HG03378 (cell line): ENCODE measurements at regions not wholly inside any gene's neighbourhood (a gene's known extent, or its start where the extent isn't known, plus 50 kb on each side); places are given as distances from the start of the nearest gene placed in this dataset.

ENCODE experiments used
- ATAC-seq: cut with Tn5 transposase; IDR thresholded peaks from one replicate; pipeline ENCODE4 v1.9.1; 2021; ENCODE audit warnings: mild to moderate bottlenecking, moderate library complexity; ENCODE audit not compliant: unreplicated experiment

- no peak for ATAC-seq
Observed at GRCh38 chr15:85941186-85941855, 138.3 kb upstream of the AGBL1 start.

GRCh38 chr15:85942632-85943031 lies 137.0 kb upstream of the AGBL1 start:
- no peak for ATAC-seq

- ATAC-seq = no peak
Observed at GRCh38 chr15:85943151-85943550, 136.5 kb upstream of the AGBL1 start.

GRCh38 chr15:85943791-85944190 lies 135.9 kb upstream of the AGBL1 start:
- ATAC-seq = no peak

GRCh38 chr15:85947021-85947420 lies 132.7 kb upstream of the AGBL1 start:
- no peak for ATAC-seq

GRCh38 chr15:85947936-85948335 lies 131.7 kb upstream of the AGBL1 start:
- ATAC-seq = no peak

GRCh38 chr15:85950101-85950500 lies 129.6 kb upstream of the AGBL1 start:
- peak; percentile 86 for ATAC-seq

GRCh38 chr15:85954586-85954985 lies 125.1 kb upstream of the AGBL1 start:
- ATAC-seq = no peak

- ATAC-seq = peak; percentile 95
Observed at GRCh38 chr15:85955501-85956391, 123.9 kb upstream of the AGBL1 start.

GRCh38 chr15:85956532-85957275 lies 123.0 kb upstream of the AGBL1 start:
- ATAC-seq = no peak

- no peak for ATAC-seq
Observed at GRCh38 chr15:85959611-85960010, 120.1 kb upstream of the AGBL1 start.

- ATAC-seq = no peak
Observed at GRCh38 chr15:85960381-85960780, 119.3 kb upstream of the AGBL1 start.

- no peak for ATAC-seq
Observed at GRCh38 chr15:85961821-85962220, 117.8 kb upstream of the AGBL1 start.

GRCh38 chr15:85963262-85963760 lies 116.4 kb upstream of the AGBL1 start:
- ATAC-seq = no peak

- ATAC-seq = no peak
Observed at GRCh38 chr15:85964471-85964870, 115.2 kb upstream of the AGBL1 start.

GRCh38 chr15:85967553-85967952 lies 112.1 kb upstream of the AGBL1 start:
- no peak for ATAC-seq

GRCh38 chr15:85972805-85973540 lies 106.7 kb upstream of the AGBL1 start:
- ATAC-seq = no peak

- ATAC-seq = no peak
Observed at GRCh38 chr15:85973584-85974347, 105.9 kb upstream of the AGBL1 start.

- no peak for ATAC-seq
Observed at GRCh38 chr15:85974348-85974705, 105.3 kb upstream of the AGBL1 start.

- no peak for ATAC-seq
Observed at GRCh38 chr15:85974742-85975141, 104.9 kb upstream of the AGBL1 start.
